ENCODE measurements at regions not wholly inside any gene's neighbourhood (a gene's known extent, or its start where the extent isn't known, plus 50 kb on each side); places are given as distances from the start of the nearest gene placed in this dataset.

- no peak for TF ChIP-seq KLF5 (IDR thresholded peaks at IDR 0.05; ENCODE audit: partially characterized antibody)
These were observed 181.7 kb downstream of the HERPUD2 start (continued) for GRCh38 chr7:35513195-35513594.

- ChIA-PET CTCF (no interaction called here), SMC1A (ENCODE audit: uncharacterized antibody, unreplicated experiment) (no interaction called here), RAD21 (ENCODE audit: unreplicated experiment) (no interaction called here), POLR2A (no interaction called here)
- no peak overlapping the region for H3K9ac ChIP-seq (ENCODE audit: control insufficient read depth, insufficient read depth, low read length)
- no peaks in the 10 kb centered on the region for H4K20me1 ChIP-seq (ENCODE audit: control insufficient read depth, insufficient read depth)
- no peaks in the 10 kb centered on the region; a peak in 1 of 4 replicates for H3K27me3 ChIP-seq (replicated peaks in 1 of 2; ENCODE audit: control insufficient read depth in 2 of 2, insufficient read depth in 2 of 2, low read length in 1 of 2)
- H3K9me3 ChIP-seq (replicated peaks; ENCODE audit: control insufficient read depth, insufficient read depth, low read length), result no peaks in the 10 kb centered on the region
- no peaks in the 10 kb centered on the region for H3K36me3 ChIP-seq (ENCODE audit: control insufficient read depth in 2 of 2, insufficient read depth in 2 of 2, low read length in 1 of 2)
- H3K4me1 ChIP-seq (ENCODE audit: control insufficient read depth, insufficient read depth, low read length), result no peaks in the 10 kb centered on the region
- intact Hi-C loops (cut with micrococcal nuclease; ENCODE audit: unreplicated experiment) (no loop called here), in situ Hi-C loops (cut with MboI) (loop anchor here (25.0 kb wide), 2 partner anchors 300 to 450 kb away; no protein-coding TSS in a partner anchor)
- 1% methylated on average over 5 of the region's 5 CpGs for WGBS (ENCODE audit: insufficient coverage, insufficient replicate concordance, low lambda C conversion rate, missing lambda C conversion rate)
- DNase-seq (ENCODE audit: low read depth, low spot score) (no peak), FAIRE-seq (no peak), ATAC-seq (no peak)
- no peaks in the 10 kb centered on the region for H3K79me2 ChIP-seq (ENCODE audit: control insufficient read depth, insufficient read depth, low read length)
- no TSS peak for BruUV-seq (replicated peaks)
- H3K27ac ChIP-seq (ENCODE audit: control insufficient read depth, insufficient read depth), result no peak overlapping the region
- H3K4me3 ChIP-seq, result no peak overlapping the region
- no peak overlapping the region for H3K4me2 ChIP-seq (ENCODE audit: control insufficient read depth, insufficient read depth)
- TF ChIP-seq EZH2 (IDR thresholded peaks at IDR 0.05; ENCODE audit: borderline replicate concordance, control insufficient read depth, low read depth, low read length) (no peak), SIX5 (IDR thresholded peaks at IDR 0.05; ENCODE audit: low read depth, low read length, severe bottlenecking) (no peak), MLLT1 (IDR thresholded peaks at IDR 0.05) (no peak), MAX (IDR thresholded peaks at IDR 0.05; ENCODE audit: low read depth, low read length) (no peak), NFXL1 (IDR thresholded peaks at IDR 0.05; ENCODE audit: borderline replicate concordance) (no peak), BCLAF1 (IDR thresholded peaks at IDR 0.05) (no peak), GATAD2B (conservative IDR thresholded peaks at IDR 0.05; ENCODE audit: low read depth) (no peak), CBX3 (IDR thresholded peaks at IDR 0.05; ENCODE audit: borderline replicate concordance, low read depth) (no peak), POLR2AphosphoS5 (IDR thresholded peaks at IDR 0.05; ENCODE audit: low read length) (no peak)
- no peak overlapping the region for H2AFZ ChIP-seq (ENCODE audit: control insufficient read depth, low read depth, low read length)
These were observed 182.2 kb downstream of the HERPUD2 start for GRCh38 chr7:35512716-35513115.

Data from GM12878 (cell line).